ENCODE measurements at regions not wholly inside any gene's neighbourhood (a gene's known extent, or its start where the extent isn't known, plus 50 kb on each side); places are given as distances from the start of the nearest gene placed in this dataset.
A peak's percentile ranks its signal among the peaks of the same experiment; 100 is the strongest.

GRCh38 chr9:129332581-129332980 lies 154.5 kb upstream of the IER5L start:
- TF ChIP-seq, protein P1, sequence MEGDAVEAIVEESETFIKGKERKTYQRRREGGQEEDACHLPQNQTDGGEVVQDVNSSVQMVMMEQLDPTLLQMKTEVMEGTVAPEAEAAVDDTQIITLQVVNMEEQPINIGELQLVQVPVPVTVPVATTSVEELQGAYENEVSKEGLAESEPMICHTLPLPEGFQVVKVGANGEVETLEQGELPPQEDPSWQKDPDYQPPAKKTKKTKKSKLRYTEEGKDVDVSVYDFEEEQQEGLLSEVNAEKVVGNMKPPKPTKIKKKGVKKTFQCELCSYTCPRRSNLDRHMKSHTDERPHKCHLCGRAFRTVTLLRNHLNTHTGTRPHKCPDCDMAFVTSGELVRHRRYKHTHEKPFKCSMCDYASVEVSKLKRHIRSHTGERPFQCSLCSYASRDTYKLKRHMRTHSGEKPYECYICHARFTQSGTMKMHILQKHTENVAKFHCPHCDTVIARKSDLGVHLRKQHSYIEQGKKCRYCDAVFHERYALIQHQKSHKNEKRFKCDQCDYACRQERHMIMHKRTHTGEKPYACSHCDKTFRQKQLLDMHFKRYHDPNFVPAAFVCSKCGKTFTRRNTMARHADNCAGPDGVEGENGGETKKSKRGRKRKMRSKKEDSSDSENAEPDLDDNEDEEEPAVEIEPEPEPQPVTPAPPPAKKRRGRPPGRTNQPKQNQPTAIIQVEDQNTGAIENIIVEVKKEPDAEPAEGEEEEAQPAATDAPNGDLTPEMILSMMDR (IDR thresholded peaks at IDR 0.05) = no peak
- Histone ChIP-seq H3K9ac (ENCODE audit: low read depth in 2 of 2, low read length in 2 of 2) (peak overlapping the region in 1 of 2 donors; percentile 39), H3K27me3 (no peaks in the 10 kb centered on the region), H3K4me1 (peaks cover 23% of the 10 kb centered on the region), H3K36me3 (no peaks in the 10 kb centered on the region), H3K27ac (no peak overlapping the region), H3K9me3 (no peaks in the 10 kb centered on the region), H3K4me3 (no peak overlapping the region)
- intact Hi-C loops (cut with DNase I) = no loop called here
- DNase-seq = no peak

- Histone ChIP-seq H3K36me3 (no peaks in the 10 kb centered on the region), H3K4me3 (no peak overlapping the region), H3K27ac (no peak overlapping the region), H3K9ac (ENCODE audit: low read depth in 2 of 2, low read length in 2 of 2) (no peak overlapping the region), H3K4me1 (peaks cover 23% of the 10 kb centered on the region), H3K9me3 (no peaks in the 10 kb centered on the region), H3K27me3 (no peaks in the 10 kb centered on the region)
- intact Hi-C loops (cut with DNase I) = no loop called here
- no peak for DNase-seq
- TF ChIP-seq, protein P1 (IDR thresholded peaks at IDR 0.05) = no peak
These were observed 153.9 kb upstream of the IER5L start for GRCh38 chr9:129331772-129332500.

GRCh38 chr9:129331493-129331765 lies 153.4 kb upstream of the IER5L start:
- Histone ChIP-seq H3K27ac (no peak overlapping the region), H3K4me3 (no peak overlapping the region), H3K4me1 (peaks cover 21% of the 10 kb centered on the region)

GRCh38 chr9:129330711-129331492 lies 152.8 kb upstream of the IER5L start:
- Histone ChIP-seq H3K4me3 (no peak overlapping the region), H3K9me3 (no peaks in the 10 kb centered on the region), H3K4me1 (peaks cover 17% of the 10 kb centered on the region), H3K27ac (no peak overlapping the region), H3K9ac (ENCODE audit: low read depth in 2 of 2, low read length in 2 of 2) (no peak overlapping the region), H3K27me3 (no peaks in the 10 kb centered on the region), H3K36me3 (no peaks in the 10 kb centered on the region)
- no peak for DNase-seq
- intact Hi-C loops (cut with DNase I) = no loop called here
- TF ChIP-seq, protein P1 (IDR thresholded peaks at IDR 0.05) = no peak

More at GRCh38 chr9:129331493-129331765, 153.4 kb upstream of the IER5L start:
- Histone ChIP-seq H3K36me3 (no peaks in the 10 kb centered on the region), H3K9me3 (no peaks in the 10 kb centered on the region), H3K27me3 (no peaks in the 10 kb centered on the region), H3K9ac (ENCODE audit: low read depth in 2 of 2, low read length in 2 of 2) (no peak overlapping the region)
- TF ChIP-seq, protein P1 (IDR thresholded peaks at IDR 0.05) = no peak
- intact Hi-C loops (cut with DNase I) = no loop called here
- no peak for DNase-seq

- no peak for DNase-seq
- H3K4me1 ChIP-seq = no peaks in the 10 kb centered on the region
- no peak overlapping the region for H3K27ac ChIP-seq
- no peaks in the 10 kb centered on the region for H3K36me3 ChIP-seq
- H3K27me3 ChIP-seq = no peaks in the 10 kb centered on the region
- intact Hi-C loops (cut with DNase I) = no loop called here
- no peak overlapping the region for H3K4me3 ChIP-seq
- no peaks in the 10 kb centered on the region for H3K9me3 ChIP-seq
- TF ChIP-seq, protein P1 (IDR thresholded peaks at IDR 0.05) = no peak
- H3K9ac ChIP-seq (ENCODE audit: low read depth in 2 of 2, low read length in 2 of 2) = no peak overlapping the region
These were observed 150.4 kb upstream of the IER5L start for GRCh38 chr9:129328355-129329042.

Data from colonic mucosa (tissue), 4 donors.